PC-9 (cell line): ENCODE measurements at regions not wholly inside any gene's neighbourhood (a gene's known extent, or its start where the extent isn't known, plus 50 kb on each side); places are given as distances from the start of the nearest gene placed in this dataset.

ENCODE experiments used
- EZH2 ChIP-seq: fragments of 200-600 bp; sonication (generic); IDR thresholded peaks from 2 replicates; pipeline ENCODE4 v1.8.0; 2017; ENCODE audit warnings: antibody characterized with exemption, low read depth
- TF ChIP-seq, protein P1 (sequence below): fragments of 200-600 bp; sonication (generic); conservative IDR thresholded peaks from 2 replicates; pipeline ENCODE4 v1.6.1; 2017; ENCODE audit warnings: mixed run types, antibody characterized with exemption, mild to moderate bottlenecking, moderate library complexity

DNA sequence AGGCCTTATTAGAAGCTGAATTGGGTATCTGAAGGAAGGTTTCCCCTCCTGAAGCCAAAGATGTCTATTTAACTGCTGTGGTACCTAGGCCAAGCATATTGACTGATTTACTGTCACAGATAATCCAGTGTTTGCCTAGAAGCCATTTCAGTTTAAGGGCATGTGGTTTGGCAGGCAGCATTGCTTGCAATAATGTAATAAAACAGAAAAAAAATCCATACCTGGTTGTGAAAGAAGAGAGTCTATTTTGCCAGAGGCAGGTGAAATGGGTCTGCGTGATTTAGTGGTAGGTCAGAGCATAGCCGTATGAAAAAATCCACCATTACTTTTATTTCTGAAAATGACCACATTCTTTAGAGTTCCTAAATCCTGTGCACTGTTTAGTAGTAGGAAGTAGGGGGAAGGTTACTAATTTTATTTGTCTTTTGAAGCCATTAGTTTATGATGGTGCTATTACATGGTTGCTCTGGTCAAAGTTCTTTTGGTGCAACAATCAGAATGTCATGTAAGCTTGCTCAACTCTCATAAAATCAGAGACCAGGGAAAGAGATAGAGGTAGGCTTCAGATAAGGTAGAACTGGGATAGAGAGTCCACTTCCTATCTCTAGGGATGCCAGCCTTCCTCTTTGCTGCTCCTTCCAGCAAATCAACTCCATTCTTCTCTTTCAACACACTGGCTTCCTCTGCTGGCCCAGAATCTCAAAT lies 343.4 kb downstream of the GPD2 start:
- TF ChIP-seq, protein P1, sequence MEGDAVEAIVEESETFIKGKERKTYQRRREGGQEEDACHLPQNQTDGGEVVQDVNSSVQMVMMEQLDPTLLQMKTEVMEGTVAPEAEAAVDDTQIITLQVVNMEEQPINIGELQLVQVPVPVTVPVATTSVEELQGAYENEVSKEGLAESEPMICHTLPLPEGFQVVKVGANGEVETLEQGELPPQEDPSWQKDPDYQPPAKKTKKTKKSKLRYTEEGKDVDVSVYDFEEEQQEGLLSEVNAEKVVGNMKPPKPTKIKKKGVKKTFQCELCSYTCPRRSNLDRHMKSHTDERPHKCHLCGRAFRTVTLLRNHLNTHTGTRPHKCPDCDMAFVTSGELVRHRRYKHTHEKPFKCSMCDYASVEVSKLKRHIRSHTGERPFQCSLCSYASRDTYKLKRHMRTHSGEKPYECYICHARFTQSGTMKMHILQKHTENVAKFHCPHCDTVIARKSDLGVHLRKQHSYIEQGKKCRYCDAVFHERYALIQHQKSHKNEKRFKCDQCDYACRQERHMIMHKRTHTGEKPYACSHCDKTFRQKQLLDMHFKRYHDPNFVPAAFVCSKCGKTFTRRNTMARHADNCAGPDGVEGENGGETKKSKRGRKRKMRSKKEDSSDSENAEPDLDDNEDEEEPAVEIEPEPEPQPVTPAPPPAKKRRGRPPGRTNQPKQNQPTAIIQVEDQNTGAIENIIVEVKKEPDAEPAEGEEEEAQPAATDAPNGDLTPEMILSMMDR, result no peak
- TF ChIP-seq EZH2, result no peak
